Neural progenitor cell (in vitro differentiated cells): ENCODE measurements at regions not wholly inside any gene's neighbourhood (a gene's known extent, or its start where the extent isn't known, plus 50 kb on each side); places are given as distances from the start of the nearest gene placed in this dataset.
A peak's percentile ranks its signal among the peaks of the same experiment; 100 is the strongest.

Experiments used
- DNase-seq: peaks from one replicate; pipeline ENCODE4 v3.0.0-alpha.2; 2016; ENCODE audit warnings: low spot score
- H2AFZ ChIP-seq: fragments of 200-600 bp; sonication (generic); replicated peaks from 2 replicates; pipeline ENCODE4 v1.6.1; 2016; ENCODE audit warnings: antibody characterized with exemption
- H3F3A ChIP-seq: fragments of 200-600 bp; sonication (generic); 2 replicates; pipeline ENCODE4 v1.6.1; 2016; ENCODE audit warnings: antibody characterized with exemption, low read depth
- H3K27ac ChIP-seq: fragments of 200-600 bp; sonication (generic); 2 replicates; pipeline ENCODE4 v1.5.1; 2016; ENCODE audit warnings: mild to moderate bottlenecking
- H3K27me3 ChIP-seq: fragments of 200-600 bp; sonication (generic); 2 replicates; pipeline ENCODE4 v1.6.1; 2016; ENCODE audit warnings: mild to moderate bottlenecking, moderate library complexity
- H3K36me3 ChIP-seq: fragments of 200-600 bp; sonication (generic); 2 replicates; pipeline ENCODE4 v1.5.1; 2016
- H3K4me1 ChIP-seq: fragments of 200-600 bp; sonication (generic); 2 replicates; pipeline ENCODE4 v1.6.1; 2016; ENCODE audit warnings: mixed run types
- H3K4me2 ChIP-seq: fragments of 200-600 bp; sonication (generic); 2 replicates; pipeline ENCODE4 v1.6.1; 2016
- H3K4me3 ChIP-seq: fragments of 200-600 bp; sonication (generic); 2 replicates; pipeline ENCODE4 v1.5.1; 2016
- H3K79me2 ChIP-seq: fragments of 200-600 bp; sonication (generic); 2 replicates; pipeline ENCODE4 v1.6.1; 2016; ENCODE audit warnings: low read depth
- H3K9ac ChIP-seq: fragments of 200-600 bp; sonication (generic); 2 replicates; pipeline ENCODE4 v1.6.1; 2016
- H3K9me3 ChIP-seq: fragments of 200-600 bp; sonication (generic); 2 replicates; pipeline ENCODE4 v1.5.1; 2016; ENCODE audit warnings: low read depth
- H4K20me1 ChIP-seq: fragments of 200-600 bp; sonication (generic); 2 replicates; pipeline ENCODE4 v1.6.1; 2016; ENCODE audit warnings: low read depth
- H3K27ac Mint-ChIP-seq: 3 replicates; pipeline ENCODE4 v1.8.0; 2021; ENCODE audit warnings: mixed read lengths
- H3K27me3 Mint-ChIP-seq: 2 replicates; pipeline ENCODE4 v1.8.0; 2022; ENCODE audit warnings: low read depth, mild to moderate bottlenecking, inconsistent platforms, moderate library complexity, mixed read lengths; ENCODE audit not compliant: insufficient read depth
- H3K36me3 Mint-ChIP-seq: 3 replicates; pipeline ENCODE4 v1.8.0; 2021; ENCODE audit warnings: mixed read lengths
- H3K4me1 Mint-ChIP-seq: 3 replicates; pipeline ENCODE4 v1.8.0; 2021; ENCODE audit warnings: mixed read lengths
- H3K4me3 Mint-ChIP-seq: 3 replicates; pipeline ENCODE4 v1.8.0; 2021; ENCODE audit warnings: mild to moderate bottlenecking, moderate library complexity, mixed read lengths
- H3K9me3 Mint-ChIP-seq: 3 replicates; pipeline ENCODE4 v1.8.0; 2020; ENCODE audit warnings: mixed read lengths
- CTCF ChIP-seq: fragments of 200-600 bp; sonication (generic); IDR thresholded peaks from 2 replicates; pipeline ENCODE4 v1.5.1; 2017; ENCODE audit warnings: antibody characterized with exemption, mild to moderate bottlenecking
- EZH2 ChIP-seq: fragments of 200-600 bp; sonication (generic); IDR thresholded peaks from 2 replicates; pipeline ENCODE4 v1.6.1; 2017; ENCODE audit warnings: antibody characterized with exemption, mild to moderate bottlenecking, moderate library complexity
- EZH2phosphoT487 ChIP-seq: fragments of 200-600 bp; sonication (generic); IDR thresholded peaks from 2 replicates; pipeline ENCODE4 v1.6.1; 2017; ENCODE audit warnings: antibody characterized with exemption

DNA sequence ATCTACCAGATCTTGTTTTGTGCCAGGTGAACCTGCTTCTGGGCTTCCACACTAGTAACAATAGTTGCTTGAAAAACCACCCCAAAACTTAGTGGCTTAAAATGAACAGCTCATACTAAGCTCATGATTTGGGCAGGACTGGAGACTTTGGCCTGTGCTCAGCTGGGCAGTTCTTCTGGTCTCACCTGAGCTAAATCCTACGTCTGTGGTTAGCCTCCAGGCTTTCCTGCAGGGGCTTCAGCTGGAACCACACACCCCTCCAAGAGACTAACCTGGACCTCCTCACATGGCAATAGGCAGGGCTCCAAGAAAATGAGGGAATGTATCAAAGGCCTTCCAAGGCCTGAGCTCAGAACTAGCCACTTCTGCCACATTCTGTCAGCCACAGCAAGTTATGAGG, 144.1 kb downstream of the CD8B2 start:
- no peaks in the 10 kb centered on the region for H3K4me1 ChIP-seq
- no peaks in the 10 kb centered on the region for H3K79me2 ChIP-seq
- peaks cover 2% of the 10 kb centered on the region for H3K36me3 Mint-ChIP-seq
- H3K4me3 ChIP-seq = no peak overlapping the region
- H3K4me3 Mint-ChIP-seq = no peak overlapping the region
- no peaks in the 10 kb centered on the region for H3K27me3 ChIP-seq
- no peak overlapping the region for H3K27ac ChIP-seq
- no peak for TF ChIP-seq EZH2
- no peak for TF ChIP-seq EZH2phosphoT487
- no peak for TF ChIP-seq CTCF
- H3K9ac ChIP-seq = no peak overlapping the region
- H3F3A ChIP-seq = no peaks in the 10 kb centered on the region
- no peaks in the 10 kb centered on the region for H3K9me3 ChIP-seq
- H2AFZ ChIP-seq = no peak overlapping the region
- H3K9me3 Mint-ChIP-seq = peaks cover 13% of the 10 kb centered on the region
- H3K36me3 ChIP-seq = no peaks in the 10 kb centered on the region
- no peak overlapping the region for H3K4me2 ChIP-seq
- no peak overlapping the region for H3K27ac Mint-ChIP-seq
- H3K27me3 Mint-ChIP-seq = peaks cover 8% of the 10 kb centered on the region
- no peaks in the 10 kb centered on the region for H4K20me1 ChIP-seq
- no peaks in the 10 kb centered on the region for H3K4me1 Mint-ChIP-seq
- no peak for DNase-seq

- H4K20me1 ChIP-seq = no peaks in the 10 kb centered on the region
- no peaks in the 10 kb centered on the region for H3K27me3 Mint-ChIP-seq
- H3K4me3 Mint-ChIP-seq = no peak overlapping the region
- DNase-seq = peak; percentile 28
- H3K27ac Mint-ChIP-seq = no peak overlapping the region
- H3K4me2 ChIP-seq = no peak overlapping the region
- H3K9me3 ChIP-seq = no peaks in the 10 kb centered on the region
- H2AFZ ChIP-seq = no peak overlapping the region
- no peak overlapping the region for H3K9ac ChIP-seq
- H3K79me2 ChIP-seq = no peaks in the 10 kb centered on the region
- H3K9me3 Mint-ChIP-seq = peaks cover 6% of the 10 kb centered on the region
- H3K4me3 ChIP-seq = no peak overlapping the region
- H3K4me1 ChIP-seq = no peaks in the 10 kb centered on the region
- H3K4me1 Mint-ChIP-seq = peaks cover 13% of the 10 kb centered on the region
- no peaks in the 10 kb centered on the region for H3K36me3 Mint-ChIP-seq
- H3K27me3 ChIP-seq = no peaks in the 10 kb centered on the region
- H3K36me3 ChIP-seq = no peaks in the 10 kb centered on the region
- TF ChIP-seq EZH2 = no peak
- TF ChIP-seq CTCF = peak; percentile 66
- H3F3A ChIP-seq = no peaks in the 10 kb centered on the region
- no peak overlapping the region for H3K27ac ChIP-seq
Measured at GRCh38 chr2:106638043-106638442, 150.9 kb downstream of the CD8B2 start.

DNA sequence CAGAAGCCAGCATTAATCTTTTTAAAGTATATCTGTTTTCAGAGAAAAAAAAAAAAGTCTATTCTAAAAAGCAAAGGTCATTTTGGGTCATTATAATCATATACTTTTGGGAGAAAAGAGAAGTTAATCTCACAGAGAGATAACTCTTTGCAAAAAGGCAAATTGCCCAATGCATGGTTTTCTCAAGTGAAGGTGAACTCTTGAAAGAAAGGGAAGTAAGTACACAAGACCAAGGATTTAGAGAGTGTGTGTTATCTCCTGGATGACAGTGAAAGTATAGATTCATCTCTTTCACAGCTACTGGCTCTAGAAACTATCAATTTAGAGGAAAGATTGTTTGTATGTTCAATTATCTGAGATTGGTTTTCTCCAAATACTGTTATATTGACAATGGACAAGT, 151.4 kb downstream of the CD8B2 start:
- Mint-ChIP-seq H3K9me3 (peaks cover 6% of the 10 kb centered on the region), H3K36me3 (no peaks in the 10 kb centered on the region), H3K4me1 (peaks cover 13% of the 10 kb centered on the region), H3K4me3 (no peak overlapping the region), H3K27ac (no peak overlapping the region), H3K27me3 (no peaks in the 10 kb centered on the region)
- no peak for DNase-seq
- H3K79me2 ChIP-seq = no peaks in the 10 kb centered on the region
- H3F3A ChIP-seq = no peaks in the 10 kb centered on the region
- no peak overlapping the region for H3K4me2 ChIP-seq
- H3K9me3 ChIP-seq = no peaks in the 10 kb centered on the region
- TF ChIP-seq EZH2 (no peak), CTCF (no peak), EZH2phosphoT487 (no peak)
- no peaks in the 10 kb centered on the region for H3K4me1 ChIP-seq
- H3K36me3 ChIP-seq = no peaks in the 10 kb centered on the region
- no peaks in the 10 kb centered on the region for H4K20me1 ChIP-seq
- H2AFZ ChIP-seq = no peak overlapping the region
- H3K27ac ChIP-seq = no peak overlapping the region
- no peak overlapping the region for H3K9ac ChIP-seq
- no peak overlapping the region for H3K4me3 ChIP-seq
- H3K27me3 ChIP-seq = no peaks in the 10 kb centered on the region

GRCh38 chr2:106642679-106643078, 155.5 kb downstream of the CD8B2 start:
- Mint-ChIP-seq H3K4me1 (peaks cover 20% of the 10 kb centered on the region), H3K4me3 (no peak overlapping the region), H3K36me3 (no peaks in the 10 kb centered on the region), H3K27ac (no peak overlapping the region), H3K27me3 (peaks cover 1% of the 10 kb centered on the region), H3K9me3 (peaks cover 6% of the 10 kb centered on the region)
- H3K9ac ChIP-seq = no peak overlapping the region
- no peaks in the 10 kb centered on the region for H3K4me1 ChIP-seq
- no peaks in the 10 kb centered on the region for H3K79me2 ChIP-seq
- no peak overlapping the region for H2AFZ ChIP-seq
- no peak overlapping the region for H3K4me3 ChIP-seq
- no peaks in the 10 kb centered on the region for H3K27me3 ChIP-seq
- H3F3A ChIP-seq = no peaks in the 10 kb centered on the region
- no peaks in the 10 kb centered on the region for H4K20me1 ChIP-seq
- no peaks in the 10 kb centered on the region for H3K36me3 ChIP-seq
- no peak for TF ChIP-seq EZH2
- TF ChIP-seq CTCF = no peak
- TF ChIP-seq EZH2phosphoT487 = no peak
- H3K4me2 ChIP-seq = no peak overlapping the region
- no peak for DNase-seq
- no peaks in the 10 kb centered on the region for H3K9me3 ChIP-seq
- no peak overlapping the region for H3K27ac ChIP-seq
